ENCODE measurements at regions not wholly inside any gene's neighbourhood (a gene's known extent, or its start where the extent isn't known, plus 50 kb on each side); places are given as distances from the start of the nearest gene placed in this dataset.
A peak's percentile ranks its signal among the peaks of the same experiment; 100 is the strongest.

- Histone ChIP-seq H3K9me3 (ENCODE audit: control insufficient read depth, insufficient read depth, low read length) (no peaks in the 10 kb centered on the region), H3K4me3 (ENCODE audit: low read depth, low read length) (no peak overlapping the region), H3K27ac (ENCODE audit: low read depth, low read length) (no peak overlapping the region), H3K27me3 (ENCODE audit: control insufficient read depth, insufficient read depth, low read length) (no peaks in the 10 kb centered on the region)
- DNase-seq (ENCODE audit: low read depth, low spot score): no peak
- ChIA-PET CTCF (no interaction called here), POLR2A (no interaction called here)
- TF ChIP-seq, protein P1, sequence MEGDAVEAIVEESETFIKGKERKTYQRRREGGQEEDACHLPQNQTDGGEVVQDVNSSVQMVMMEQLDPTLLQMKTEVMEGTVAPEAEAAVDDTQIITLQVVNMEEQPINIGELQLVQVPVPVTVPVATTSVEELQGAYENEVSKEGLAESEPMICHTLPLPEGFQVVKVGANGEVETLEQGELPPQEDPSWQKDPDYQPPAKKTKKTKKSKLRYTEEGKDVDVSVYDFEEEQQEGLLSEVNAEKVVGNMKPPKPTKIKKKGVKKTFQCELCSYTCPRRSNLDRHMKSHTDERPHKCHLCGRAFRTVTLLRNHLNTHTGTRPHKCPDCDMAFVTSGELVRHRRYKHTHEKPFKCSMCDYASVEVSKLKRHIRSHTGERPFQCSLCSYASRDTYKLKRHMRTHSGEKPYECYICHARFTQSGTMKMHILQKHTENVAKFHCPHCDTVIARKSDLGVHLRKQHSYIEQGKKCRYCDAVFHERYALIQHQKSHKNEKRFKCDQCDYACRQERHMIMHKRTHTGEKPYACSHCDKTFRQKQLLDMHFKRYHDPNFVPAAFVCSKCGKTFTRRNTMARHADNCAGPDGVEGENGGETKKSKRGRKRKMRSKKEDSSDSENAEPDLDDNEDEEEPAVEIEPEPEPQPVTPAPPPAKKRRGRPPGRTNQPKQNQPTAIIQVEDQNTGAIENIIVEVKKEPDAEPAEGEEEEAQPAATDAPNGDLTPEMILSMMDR (IDR thresholded peaks at IDR 0.05; ENCODE audit: low read depth, low read length): no peak
Measured at GRCh38 chr12:102708108-102708507, 208.9 kb downstream of the PAH start.

GRCh38 chr12:102702447-102703114 lies 214.5 kb downstream of the PAH start:
- CTCF ChIA-PET: interaction anchor here (0.6 to 2.4 kb wide), 50 partner anchors 8 to 929 kb away, joined by 3 to 62 read pairs (median 4); no protein-coding TSS in a partner anchor
- DNase-seq (ENCODE audit: low read depth, low spot score): peak; percentile 27
- POLR2A ChIA-PET: no interaction called here

DNA sequence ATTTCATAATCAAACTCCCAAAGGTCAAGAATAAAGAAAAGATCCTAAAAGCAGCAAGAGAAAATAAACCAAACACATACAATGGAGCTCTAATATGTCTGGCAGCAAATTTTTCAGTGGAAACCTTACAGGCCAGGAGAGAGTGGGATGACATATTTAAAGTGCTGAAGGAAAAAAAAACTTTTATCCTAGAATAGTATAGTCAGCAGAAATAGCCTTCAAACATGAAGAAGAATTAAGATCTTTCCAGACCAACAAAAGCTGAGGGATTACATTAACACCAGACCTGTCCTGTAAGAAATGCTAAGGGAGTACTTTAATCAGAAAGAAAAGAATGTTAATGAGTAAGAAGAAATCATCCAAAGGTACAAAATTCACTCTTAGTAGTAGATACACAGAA lies 215.7 kb upstream of the IGF1 start:
- CTCF ChIA-PET: no interaction called here
- Histone ChIP-seq H3K4me3 (ENCODE audit: low read depth, low read length) (no peak overlapping the region), H3K27ac (ENCODE audit: low read depth, low read length) (no peak overlapping the region), H3K9me3 (ENCODE audit: control insufficient read depth, insufficient read depth, low read length) (no peaks in the 10 kb centered on the region), H3K27me3 (ENCODE audit: control insufficient read depth, insufficient read depth, low read length) (no peaks in the 10 kb centered on the region)
- DNase-seq (ENCODE audit: low read depth, low spot score): no peak
- TF ChIP-seq, protein P1 (IDR thresholded peaks at IDR 0.05; ENCODE audit: low read depth, low read length): no peak
- POLR2A ChIA-PET: no interaction called here

More at GRCh38 chr12:102702447-102703114, 214.5 kb downstream of the PAH start:
- H3K4me3 ChIP-seq (ENCODE audit: low read depth, low read length): no peak overlapping the region
- TF ChIP-seq, protein P1 (IDR thresholded peaks at IDR 0.05; ENCODE audit: low read depth, low read length): peak; percentile 69
- H3K27ac ChIP-seq (ENCODE audit: low read depth, low read length): no peak overlapping the region
- no peaks in the 10 kb centered on the region for H3K27me3 ChIP-seq (ENCODE audit: control insufficient read depth, insufficient read depth, low read length)
- H3K9me3 ChIP-seq (ENCODE audit: control insufficient read depth, insufficient read depth, low read length): no peaks in the 10 kb centered on the region

DNA sequence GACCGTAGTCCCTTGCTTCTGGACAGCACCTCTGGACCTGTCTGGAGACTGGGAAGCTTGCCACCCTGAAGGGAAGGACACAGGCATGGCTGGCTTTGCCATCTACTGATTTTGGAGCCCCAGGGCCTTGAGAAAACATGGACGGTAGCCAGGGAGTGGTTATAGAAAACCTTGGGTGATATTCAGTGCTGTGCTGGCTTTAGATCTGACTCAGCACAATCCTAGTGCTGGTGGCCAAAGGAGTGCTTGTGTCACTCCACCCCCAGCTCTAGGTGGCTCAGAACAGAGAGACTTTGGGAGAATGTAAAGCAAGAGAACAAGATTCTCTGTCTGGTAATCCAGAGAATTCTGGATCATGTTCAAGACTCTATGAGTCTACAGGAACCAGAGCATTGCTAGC lies 214.5 kb upstream of the IGF1 start:
- Histone ChIP-seq H3K27me3 (ENCODE audit: control insufficient read depth, insufficient read depth, low read length) (no peaks in the 10 kb centered on the region), H3K9me3 (ENCODE audit: control insufficient read depth, insufficient read depth, low read length) (no peaks in the 10 kb centered on the region), H3K4me3 (ENCODE audit: low read depth, low read length) (no peak overlapping the region), H3K27ac (ENCODE audit: low read depth, low read length) (no peak overlapping the region)
- TF ChIP-seq, protein P1 (IDR thresholded peaks at IDR 0.05; ENCODE audit: low read depth, low read length): no peak
- ChIA-PET POLR2A (no interaction called here), CTCF (interaction anchor here (1.5 kb wide), 1 partner anchor 8 kb away, joined by 4 read pairs; no protein-coding TSS in a partner anchor)
- DNase-seq (ENCODE audit: low read depth, low spot score): no peak

GRCh38 chr12:102691773-102692555 lies 211.6 kb upstream of the IGF1 start:
- TF ChIP-seq, protein P1 (IDR thresholded peaks at IDR 0.05; ENCODE audit: low read depth, low read length): no peak
- no peak for DNase-seq (ENCODE audit: low read depth, low spot score)
- CTCF ChIA-PET: no interaction called here
- Histone ChIP-seq H3K4me3 (ENCODE audit: low read depth, low read length) (no peak overlapping the region), H3K9me3 (ENCODE audit: control insufficient read depth, insufficient read depth, low read length) (no peaks in the 10 kb centered on the region), H3K27ac (ENCODE audit: low read depth, low read length) (no peak overlapping the region), H3K27me3 (ENCODE audit: control insufficient read depth, insufficient read depth, low read length) (no peaks in the 10 kb centered on the region)
- POLR2A ChIA-PET: no interaction called here

Measured in AG04450 (cell line).